GM12875 (cell line): ENCODE measurements at regions not wholly inside any gene's neighbourhood (a gene's known extent, or its start where the extent isn't known, plus 50 kb on each side); places are given as distances from the start of the nearest gene placed in this dataset.

Source experiments
- H3K4me3 ChIP-seq: one replicate; pipeline ENCODE4 v1.5.1; 2011; ENCODE audit warnings: low read depth, low read length, control low read depth
- TF ChIP-seq, protein P1 (sequence below): IDR thresholded peaks from 2 replicates; pipeline ENCODE4 v1.5.1; 2011; ENCODE audit warnings: low read depth, mild to moderate bottlenecking, control low read depth, inconsistent platforms, low read length, moderate library complexity, borderline replicate concordance; ENCODE audit not compliant: insufficient read depth

DNA sequence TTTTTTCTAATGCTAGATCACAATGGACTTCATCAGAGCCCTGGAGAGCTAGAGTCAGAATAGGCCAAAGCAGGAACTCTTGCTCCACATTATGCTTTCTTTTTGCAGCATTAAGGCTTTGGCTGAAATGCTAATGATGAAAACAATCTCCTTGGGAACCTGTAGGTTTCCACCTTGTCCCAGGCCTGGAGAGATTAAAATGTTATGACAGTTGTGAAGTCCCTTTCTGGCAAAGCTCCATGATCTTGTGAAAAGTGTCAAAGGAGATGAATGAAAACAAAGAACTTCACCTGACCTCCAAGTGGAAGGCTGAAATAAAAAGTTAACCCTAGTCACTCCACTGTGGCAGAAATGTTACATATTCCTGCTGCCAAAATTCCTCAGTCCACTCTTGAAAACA is 64.0 kb upstream of the LRRC1 start:
- H3K4me3 ChIP-seq, result no peak overlapping the region
- TF ChIP-seq, protein P1, sequence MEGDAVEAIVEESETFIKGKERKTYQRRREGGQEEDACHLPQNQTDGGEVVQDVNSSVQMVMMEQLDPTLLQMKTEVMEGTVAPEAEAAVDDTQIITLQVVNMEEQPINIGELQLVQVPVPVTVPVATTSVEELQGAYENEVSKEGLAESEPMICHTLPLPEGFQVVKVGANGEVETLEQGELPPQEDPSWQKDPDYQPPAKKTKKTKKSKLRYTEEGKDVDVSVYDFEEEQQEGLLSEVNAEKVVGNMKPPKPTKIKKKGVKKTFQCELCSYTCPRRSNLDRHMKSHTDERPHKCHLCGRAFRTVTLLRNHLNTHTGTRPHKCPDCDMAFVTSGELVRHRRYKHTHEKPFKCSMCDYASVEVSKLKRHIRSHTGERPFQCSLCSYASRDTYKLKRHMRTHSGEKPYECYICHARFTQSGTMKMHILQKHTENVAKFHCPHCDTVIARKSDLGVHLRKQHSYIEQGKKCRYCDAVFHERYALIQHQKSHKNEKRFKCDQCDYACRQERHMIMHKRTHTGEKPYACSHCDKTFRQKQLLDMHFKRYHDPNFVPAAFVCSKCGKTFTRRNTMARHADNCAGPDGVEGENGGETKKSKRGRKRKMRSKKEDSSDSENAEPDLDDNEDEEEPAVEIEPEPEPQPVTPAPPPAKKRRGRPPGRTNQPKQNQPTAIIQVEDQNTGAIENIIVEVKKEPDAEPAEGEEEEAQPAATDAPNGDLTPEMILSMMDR, result no peak

DNA sequence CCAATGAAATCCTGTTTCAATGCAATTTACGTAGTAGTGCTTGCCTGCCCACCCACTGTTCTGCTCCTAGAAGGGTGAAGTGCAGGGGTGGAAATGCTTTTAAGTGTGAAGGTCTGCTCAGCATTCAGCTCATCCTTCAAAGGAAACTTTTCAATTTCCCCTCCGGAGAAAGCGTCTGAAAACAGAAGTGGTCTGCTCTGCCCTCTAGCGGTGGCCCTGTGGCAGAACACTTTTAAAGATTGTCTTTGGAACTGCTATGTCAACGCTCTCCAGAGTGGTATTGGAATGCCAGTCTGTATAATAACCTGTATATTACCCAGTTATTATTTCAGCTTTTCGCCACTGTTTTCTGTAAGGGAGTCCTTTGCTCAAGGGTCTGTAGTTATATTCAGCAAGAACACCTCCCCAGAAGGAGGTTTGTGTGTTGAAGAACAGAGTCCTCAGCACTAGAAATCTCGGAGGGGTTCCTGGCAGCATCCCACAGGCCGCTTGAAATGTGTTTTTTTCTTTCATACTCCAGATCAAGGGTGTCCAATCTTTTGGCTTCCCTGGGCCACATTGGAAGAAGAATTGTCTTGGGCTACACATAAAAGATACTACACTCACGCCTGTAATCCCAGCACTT is 63.1 kb upstream of the KLHL31 start:
- H3K4me3 ChIP-seq, result no peak overlapping the region
- TF ChIP-seq, protein P1, result peak; percentile 85

DNA sequence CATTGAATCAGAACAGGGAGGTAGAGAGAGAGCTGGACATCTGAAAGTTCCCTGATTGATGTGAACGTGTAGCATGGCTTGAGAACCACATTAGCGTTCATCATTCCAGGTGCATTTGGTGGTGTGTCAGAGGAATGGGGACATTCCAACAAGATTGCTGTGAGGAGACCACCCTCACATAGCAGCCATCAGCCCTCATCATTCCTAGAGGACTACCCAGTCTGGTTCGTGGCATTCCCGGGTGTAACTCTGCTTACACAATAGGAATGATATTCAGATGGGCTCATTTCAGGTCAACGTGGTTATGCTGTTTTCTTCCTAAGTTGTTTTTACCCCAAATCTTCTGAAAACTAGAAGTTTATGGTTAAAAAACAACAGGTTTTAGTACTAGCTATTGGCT is 62.2 kb upstream of the KLHL31 start:
- no peak overlapping the region for H3K4me3 ChIP-seq
- TF ChIP-seq, protein P1, result no peak

DNA sequence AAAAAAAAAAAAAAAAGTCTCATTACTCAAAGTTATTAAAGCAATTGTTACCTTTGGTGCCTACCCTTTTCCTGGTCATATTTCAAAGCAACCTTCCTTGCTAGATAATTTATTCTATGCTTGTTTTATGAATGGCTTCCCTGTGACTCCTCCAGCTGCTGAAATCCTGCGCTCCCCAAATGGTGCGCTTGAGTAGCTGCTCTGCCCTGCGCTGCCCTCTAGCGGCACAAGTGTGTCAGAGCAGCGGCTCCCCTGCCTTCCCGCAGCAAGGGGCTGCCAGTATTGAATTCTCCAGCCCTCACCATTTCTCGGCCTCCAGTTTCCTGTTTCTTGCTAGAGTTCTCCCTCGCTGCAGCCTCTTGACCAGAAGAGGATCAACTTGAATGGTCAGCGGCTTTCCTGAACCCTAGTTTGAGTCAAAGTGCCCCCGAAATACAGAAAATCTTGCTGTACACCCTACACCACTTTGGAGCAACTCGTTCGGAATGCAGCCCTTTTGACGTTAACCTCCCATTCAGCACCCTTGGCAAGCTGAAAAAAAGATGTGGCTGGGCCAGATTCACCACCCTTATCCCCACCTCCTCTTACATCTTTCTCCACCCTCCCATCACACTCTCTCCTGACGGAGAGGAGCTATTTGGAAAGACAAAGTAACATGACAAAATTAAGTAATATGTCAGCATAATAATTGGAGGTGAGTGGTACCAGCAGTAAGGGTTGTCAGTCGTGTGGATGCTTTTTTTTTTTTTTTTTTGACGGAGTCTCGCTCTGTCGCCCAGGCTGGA is 60.4 kb upstream of the KLHL31 start:
- TF ChIP-seq, protein P1, result peak; percentile 94
- no peak overlapping the region for H3K4me3 ChIP-seq

DNA sequence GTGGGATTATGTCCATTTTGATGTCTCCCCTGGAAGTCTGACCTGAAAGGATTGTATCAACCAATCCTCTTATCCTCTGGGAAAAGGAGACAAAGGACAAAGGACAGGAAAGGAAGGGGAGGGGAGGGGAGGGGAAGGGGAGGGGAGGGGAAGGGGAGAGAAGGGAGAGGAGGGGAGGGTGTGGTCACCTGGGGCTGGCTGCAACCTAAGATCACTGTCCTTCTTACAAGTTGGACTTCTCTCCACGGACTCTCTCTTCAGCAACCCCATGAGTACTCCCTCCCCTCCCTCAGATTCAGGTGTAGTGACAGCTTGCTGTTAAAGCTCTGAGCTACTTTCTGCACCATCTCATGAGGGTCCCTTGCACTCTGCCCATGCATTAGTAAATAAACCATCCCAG is 58.9 kb upstream of the KLHL31 start:
- H3K4me3 ChIP-seq, result no peak overlapping the region
- TF ChIP-seq, protein P1, result no peak

DNA sequence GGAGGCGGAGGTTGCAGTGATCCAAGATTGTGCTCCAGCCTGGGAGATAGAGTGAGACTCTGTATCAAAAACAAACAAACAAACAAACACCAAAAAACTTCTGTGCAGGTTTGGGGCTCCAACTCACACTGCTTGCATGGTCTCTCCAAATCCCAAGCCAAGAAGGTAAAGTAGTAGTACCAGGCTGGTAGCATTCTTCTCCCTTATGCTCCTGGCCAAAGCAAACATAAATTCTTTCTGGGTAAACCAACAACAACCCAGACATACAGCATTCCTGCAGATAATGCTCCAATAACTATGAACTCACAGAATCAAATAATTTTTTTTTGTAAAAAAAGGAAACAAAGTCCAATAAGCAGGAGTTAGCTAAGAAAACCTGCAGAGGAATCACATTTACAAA is 57.8 kb upstream of the KLHL31 start:
- H3K4me3 ChIP-seq, result no peak overlapping the region
- TF ChIP-seq, protein P1, result no peak

DNA sequence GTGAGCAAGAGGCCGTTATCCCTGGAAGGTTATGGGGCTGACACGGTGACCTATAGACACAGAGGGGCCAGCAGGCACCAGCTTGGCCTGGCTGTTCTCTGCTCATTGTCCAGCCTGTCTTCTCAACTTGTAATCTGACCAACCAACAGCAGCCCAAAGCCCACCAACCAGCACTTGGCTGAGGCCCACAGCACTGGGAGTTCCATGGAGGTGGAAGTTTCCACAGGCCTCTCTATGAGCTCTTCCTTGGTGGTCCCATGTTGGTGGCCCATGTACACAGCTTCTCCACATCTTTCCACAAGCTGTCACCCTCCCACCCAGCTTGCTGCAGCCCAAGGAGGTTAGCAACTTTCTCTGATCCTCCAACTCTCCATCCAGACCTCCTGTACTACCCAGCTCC is 56.2 kb upstream of the KLHL31 start:
- H3K4me3 ChIP-seq, result no peak overlapping the region
- TF ChIP-seq, protein P1, result no peak
